NCI-H446 (cell line): ENCODE measurements at regions not wholly inside any gene's neighbourhood (a gene's known extent, or its start where the extent isn't known, plus 50 kb on each side); places are given as distances from the start of the nearest gene placed in this dataset.
"Not testable (repeated sequence)": the region's sequence is repeated elsewhere in the genome, so short reads cannot be mapped to it uniquely, and the experiment has no call there.

Source experiments
- DNase-seq, 2 experiments: peaks; one replicate each; lab custom pipeline; 2025; lab: John Stamatoyannopoulos, UW

GRCh38 chr13:33411312-33411711, 125.8 kb upstream of the STARD13 start:
- no peak for DNase-seq

- no peak for DNase-seq
These were observed 130.3 kb upstream of the STARD13 start for GRCh38 chr13:33415822-33416221.

- not testable (repeated sequence) for DNase-seq
These were observed 132.8 kb upstream of the STARD13 start for GRCh38 chr13:33418224-33418953.

- not testable (repeated sequence) for DNase-seq
These were observed 134.6 kb upstream of the STARD13 start for GRCh38 chr13:33420117-33420516.

DNA sequence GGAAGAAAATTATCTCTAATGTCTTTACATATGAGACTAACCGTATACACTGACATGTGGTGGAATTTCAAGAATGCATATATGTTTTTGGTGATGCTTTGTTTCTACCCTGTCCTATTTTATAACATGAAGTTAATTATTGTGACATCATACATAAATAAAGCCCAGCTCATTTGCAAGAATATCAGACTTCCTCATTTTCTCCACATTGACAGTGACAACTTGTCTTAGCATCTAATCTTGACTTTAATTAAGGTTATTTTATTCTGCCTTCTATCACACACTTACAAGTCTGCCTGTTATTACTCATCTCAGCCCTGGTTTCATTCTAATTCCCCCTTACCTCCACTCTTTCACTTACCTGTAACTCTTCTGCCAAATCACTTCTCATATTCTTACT, 140.6 kb upstream of the STARD13 start:
- no peak for DNase-seq

DNA sequence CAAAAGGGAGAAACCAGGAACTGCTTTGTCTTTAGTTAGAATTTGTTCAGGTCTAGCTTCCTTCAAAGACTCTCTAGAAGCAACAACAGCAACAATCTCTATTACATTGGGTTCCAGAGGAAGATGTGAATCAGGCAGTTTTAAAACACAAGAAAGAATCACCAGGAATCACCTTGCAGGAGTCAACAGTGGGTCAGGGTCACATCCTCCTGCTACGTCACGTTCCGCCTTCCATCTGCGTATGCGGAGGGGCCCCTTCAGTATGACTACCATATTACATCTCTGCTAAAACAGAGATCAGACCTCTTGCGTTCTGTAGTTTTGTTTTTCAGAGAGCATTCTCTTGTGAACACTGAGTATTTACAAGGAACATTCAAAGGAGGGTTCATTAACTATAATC, 147.8 kb upstream of the STARD13 start:
- DNase-seq: no peak

- no peak for DNase-seq
These were observed 149.1 kb upstream of the STARD13 start for GRCh38 chr13:33434676-33435075.

- no peak for DNase-seq
These were observed 149.7 kb upstream of the STARD13 start for GRCh38 chr13:33435207-33435606.

DNA sequence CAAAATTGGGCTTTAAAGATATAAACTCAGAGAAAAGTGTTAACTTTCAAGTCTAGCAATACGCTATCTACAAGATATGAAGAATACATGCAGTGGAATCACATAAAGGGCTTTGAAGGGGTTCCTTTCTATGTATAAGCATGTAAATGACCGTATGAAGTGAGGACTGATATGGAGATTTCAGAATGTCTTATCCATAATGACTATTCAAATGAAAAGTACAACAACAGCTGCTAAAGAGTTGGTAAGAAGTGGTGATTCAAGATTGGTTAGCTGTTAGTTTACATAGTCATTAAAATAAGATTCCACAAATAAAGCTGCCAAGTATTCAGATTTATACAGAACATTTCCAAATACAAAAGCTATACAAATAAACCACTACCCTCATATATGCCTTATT, 153.4 kb upstream of the STARD13 start:
- DNase-seq: no peak

- DNase-seq: peak in 1 of 2 experiments; percentile 19
These were observed 155.5 kb upstream of the STARD13 start for GRCh38 chr13:33441015-33441414.

GRCh38 chr13:33445024-33445423, 159.5 kb upstream of the STARD13 start:
- no peak for DNase-seq

DNA sequence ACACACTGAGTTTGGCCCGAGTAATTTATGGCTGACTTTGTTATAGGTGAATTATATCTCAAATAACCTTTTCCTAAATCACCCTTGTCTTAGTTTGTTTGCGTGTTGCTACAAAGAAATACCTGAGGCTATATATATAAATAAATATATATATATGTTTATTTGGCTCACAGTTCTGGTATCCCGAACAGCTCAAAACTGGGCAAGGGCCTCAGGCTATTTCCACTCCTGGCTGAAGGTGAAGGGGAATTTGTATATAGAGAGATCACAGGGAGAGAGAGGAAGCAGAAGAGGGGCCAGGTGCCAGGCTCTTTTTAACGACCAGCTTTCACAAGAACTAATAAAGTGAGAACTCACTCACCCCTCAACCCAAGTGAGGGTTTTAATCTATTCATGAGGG, 159.9 kb upstream of the STARD13 start:
- no peak for DNase-seq

DNA sequence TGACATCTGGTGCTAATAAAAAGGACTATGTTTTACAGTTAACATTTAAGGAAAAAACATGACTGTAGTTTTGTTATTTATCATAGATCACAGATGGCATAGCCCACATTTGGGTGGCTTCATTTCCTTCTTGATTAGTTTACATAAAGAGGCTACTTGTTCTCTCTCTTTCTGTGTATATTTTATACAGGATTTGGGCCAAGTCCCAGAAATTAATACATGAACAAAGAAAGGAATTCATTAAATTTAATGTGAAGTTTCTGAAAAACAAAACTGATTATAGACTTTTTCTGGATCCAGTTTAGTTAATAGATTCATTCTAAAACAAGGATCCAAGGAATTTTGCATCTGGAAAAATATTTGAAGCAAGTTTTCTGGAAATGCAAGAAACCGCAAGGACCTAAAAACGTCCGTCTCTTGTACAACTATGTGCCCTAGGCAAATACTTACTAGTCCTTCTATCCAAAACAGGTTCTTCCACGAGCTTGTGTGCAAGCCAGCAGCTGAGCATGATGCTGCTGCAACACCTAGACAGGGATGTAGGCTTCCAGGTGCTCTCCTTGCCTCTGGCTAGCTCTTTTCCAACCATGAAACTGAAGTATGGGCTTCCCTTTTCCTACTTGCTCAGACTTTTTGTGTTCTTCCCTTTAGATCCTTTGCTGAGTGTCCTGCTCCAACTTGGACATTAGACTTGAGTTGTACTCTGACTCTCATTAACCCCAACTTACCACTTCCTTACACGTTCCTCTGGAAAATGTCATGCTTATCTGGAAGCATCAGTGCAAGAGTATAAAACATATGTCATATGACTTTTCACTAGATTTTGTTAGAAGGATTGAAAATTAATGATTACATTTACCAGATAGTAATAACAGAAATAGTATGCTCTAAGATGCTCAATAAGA, 161.5 kb upstream of the STARD13 start:
- DNase-seq: peak in 1 of 2 experiments; percentile 48

DNA sequence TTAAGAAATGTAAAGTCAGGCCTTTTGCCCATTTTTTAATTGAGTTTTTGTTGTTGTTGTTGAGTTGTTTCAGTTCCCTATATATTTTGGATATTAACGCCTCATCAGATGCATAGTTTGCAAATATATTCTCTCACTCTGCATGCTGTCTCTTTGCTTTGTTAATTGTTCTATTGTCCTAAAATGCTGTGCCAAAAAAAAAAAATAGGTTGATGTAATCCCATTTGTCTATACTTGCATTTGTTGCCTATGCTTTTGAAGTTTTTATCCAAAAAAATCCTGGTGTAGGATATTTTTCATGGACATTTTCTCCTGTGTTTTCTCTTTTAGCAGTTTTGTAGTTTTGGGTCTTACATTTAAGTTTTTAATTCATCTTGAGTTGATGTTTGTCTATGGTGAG, 163.3 kb upstream of the STARD13 start:
- DNase-seq: no peak

GRCh38 chr13:33450956-33451709, 165.6 kb upstream of the STARD13 start:
- no peak for DNase-seq

- DNase-seq: peak in 1 of 2 experiments; percentile 12
These were observed 167.4 kb upstream of the STARD13 start for GRCh38 chr13:33452873-33453517.

DNA sequence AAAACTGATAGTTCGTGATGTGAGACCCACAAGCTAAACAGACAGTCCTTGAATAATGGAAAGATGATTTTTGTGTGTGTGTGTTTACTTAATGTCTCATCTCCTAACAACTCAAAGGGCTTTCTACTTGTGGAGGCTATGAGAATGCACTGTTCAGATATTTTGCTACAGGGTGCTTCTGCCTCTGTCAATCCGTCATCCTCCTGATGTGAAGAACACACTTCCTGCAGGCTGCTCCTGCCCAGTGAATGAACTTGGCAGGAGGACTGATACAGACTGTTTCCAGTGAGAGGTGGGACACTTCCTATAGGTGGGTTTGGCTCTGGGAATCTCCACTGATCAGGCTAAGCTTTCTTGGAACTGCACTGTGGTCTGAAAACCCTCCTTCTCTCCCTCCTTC, 168.4 kb upstream of the STARD13 start:
- DNase-seq: no peak

- DNase-seq: no peak
These were observed 169.5 kb upstream of the STARD13 start for GRCh38 chr13:33454844-33455705.

GRCh38 chr13:33459702-33460101, 174.1 kb upstream of the STARD13 start:
- DNase-seq: no peak

DNA sequence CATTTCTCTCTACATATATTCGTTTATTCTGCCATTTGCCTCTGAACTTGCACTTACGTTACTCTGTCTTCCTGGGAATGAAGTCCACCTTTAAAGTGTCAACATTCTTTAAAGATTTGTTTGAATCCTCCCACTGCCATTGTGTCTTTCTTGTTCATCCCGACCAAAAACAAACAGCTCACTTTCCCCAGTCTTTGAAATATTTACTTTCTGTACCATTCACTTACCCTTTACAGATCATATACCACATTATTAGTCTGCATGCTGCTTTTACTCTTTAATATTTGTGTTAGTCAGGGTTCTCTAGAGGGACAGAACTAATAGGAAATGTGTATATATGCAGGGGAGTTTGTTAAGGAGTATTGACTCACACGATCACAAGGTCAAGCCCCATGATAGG, 176.6 kb upstream of the STARD13 start:
- DNase-seq: no peak

DNA sequence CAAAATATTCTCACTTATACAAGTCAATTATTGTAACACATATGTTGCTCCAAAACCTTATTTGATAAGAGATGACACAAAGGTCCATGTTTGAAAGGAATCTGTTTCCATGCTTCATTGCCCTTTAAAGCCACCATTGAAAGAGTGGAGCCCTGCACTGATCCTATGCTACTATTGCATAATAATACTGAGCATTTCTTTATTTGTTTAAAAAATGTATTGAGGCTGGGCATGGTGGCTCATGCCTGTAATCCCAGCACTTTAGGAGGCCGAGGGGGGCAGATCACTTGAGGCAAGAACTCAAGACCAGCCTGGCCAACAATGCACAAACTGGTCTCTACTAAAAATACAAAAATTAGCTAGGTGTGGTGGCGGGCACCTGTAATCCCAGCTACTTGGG, 178.8 kb upstream of the STARD13 start:
- no peak for DNase-seq
